ENCODE measurements at regions not wholly inside any gene's neighbourhood (a gene's known extent, or its start where the extent isn't known, plus 50 kb on each side); places are given as distances from the start of the nearest gene placed in this dataset.

DNA sequence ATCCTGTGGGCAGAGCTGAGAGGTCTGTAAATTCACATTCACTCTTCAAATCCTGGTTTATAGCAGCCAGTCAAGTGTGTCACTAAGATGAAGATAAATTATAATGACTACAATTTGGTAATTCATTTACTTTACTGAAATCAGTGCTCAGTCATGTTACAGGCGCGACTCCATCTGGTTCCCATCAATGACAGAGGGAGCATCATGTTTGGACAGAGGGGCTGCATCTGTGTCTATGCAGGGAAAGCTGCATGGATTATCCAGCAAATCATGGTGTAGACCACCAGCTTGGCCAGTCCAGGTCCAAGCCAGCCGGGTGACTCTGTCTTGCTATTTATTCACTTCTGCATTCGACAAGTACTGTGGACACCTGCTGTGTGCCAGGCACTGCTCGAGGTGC, 214.1 kb upstream of the ZNF32 start:
- TF ChIP-seq, protein P1, sequence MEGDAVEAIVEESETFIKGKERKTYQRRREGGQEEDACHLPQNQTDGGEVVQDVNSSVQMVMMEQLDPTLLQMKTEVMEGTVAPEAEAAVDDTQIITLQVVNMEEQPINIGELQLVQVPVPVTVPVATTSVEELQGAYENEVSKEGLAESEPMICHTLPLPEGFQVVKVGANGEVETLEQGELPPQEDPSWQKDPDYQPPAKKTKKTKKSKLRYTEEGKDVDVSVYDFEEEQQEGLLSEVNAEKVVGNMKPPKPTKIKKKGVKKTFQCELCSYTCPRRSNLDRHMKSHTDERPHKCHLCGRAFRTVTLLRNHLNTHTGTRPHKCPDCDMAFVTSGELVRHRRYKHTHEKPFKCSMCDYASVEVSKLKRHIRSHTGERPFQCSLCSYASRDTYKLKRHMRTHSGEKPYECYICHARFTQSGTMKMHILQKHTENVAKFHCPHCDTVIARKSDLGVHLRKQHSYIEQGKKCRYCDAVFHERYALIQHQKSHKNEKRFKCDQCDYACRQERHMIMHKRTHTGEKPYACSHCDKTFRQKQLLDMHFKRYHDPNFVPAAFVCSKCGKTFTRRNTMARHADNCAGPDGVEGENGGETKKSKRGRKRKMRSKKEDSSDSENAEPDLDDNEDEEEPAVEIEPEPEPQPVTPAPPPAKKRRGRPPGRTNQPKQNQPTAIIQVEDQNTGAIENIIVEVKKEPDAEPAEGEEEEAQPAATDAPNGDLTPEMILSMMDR (IDR thresholded peaks at IDR 0.05): no peak
- no peak for TF ChIP-seq POLR2A (IDR thresholded peaks at IDR 0.05)
